HCT116 (cell line): ENCODE measurements at regions not wholly inside any gene's neighbourhood (a gene's known extent, or its start where the extent isn't known, plus 50 kb on each side); places are given as distances from the start of the nearest gene placed in this dataset.

Experiments used
- ATAC-seq: fragments of 200-7000 bp; cut with Tn5 transposase; 2 replicates; pipeline ENCODE4 v1.9.1; 2020; ENCODE audit warnings: mild to moderate bottlenecking, moderate library complexity
- BruUV-seq: library from RNA; stranded (reverse); fragments of 400-500 nt; replicated peaks from 2 replicates; lab custom pipeline; 2021; lab: Mats Ljungman, UMichigan
- CTCF ChIA-PET: fragments of 300-600 bp; sonication (Branson Sonifier 250); formaldehyde crosslinking; loops from one replicate; lab custom pipeline; 2021; ENCODE audit warnings: antibody characterized with exemption; lab: Charles Lee
- POLR2A ChIA-PET: fragments of 300-600, 350-600 bp; sonication (Branson Sonifier 250); formaldehyde crosslinking; loops from one replicate; lab custom pipeline; 2021; ENCODE audit warnings: antibody characterized with exemption; lab: Charles Lee
- RAD21 ChIA-PET, 2 experiments: fragments of 300-600 bp; sonication (Branson Sonifier 250); formaldehyde crosslinking; loops; one replicate each; lab custom pipeline; 2023; ENCODE audit warnings: low total read pairs in 2 of 2; ENCODE audit not compliant: uncharacterized antibody in 2 of 2, unreplicated experiment in 2 of 2, low non-redundant PET in 1 of 2; lab: Charles Lee
- DNase-seq: peaks from one replicate; pipeline ENCODE4 v3.0.0-alpha.2; 2010; ENCODE audit warnings: low read depth, low spot score
- H2AFZ ChIP-seq: fragments of 200-600 bp; shearing (Covaris generic), sonication (generic); 2 replicates; pipeline ENCODE4 v1.6.1; 2017; ENCODE audit warnings: low read depth, mixed run types, mixed read lengths, antibody characterized with exemption, low read length; ENCODE audit not compliant: poor library complexity, severe bottlenecking
- H3K27ac ChIP-seq: 2 replicates; pipeline ENCODE4 v1.5.1; 2012; ENCODE audit warnings: low read depth, low read length
- H3K27me3 ChIP-seq: fragments of 200-600 bp; sonication (generic); 2 replicates; pipeline ENCODE4 v1.6.1; 2016; ENCODE audit warnings: mixed run types, low read length, mixed read lengths; ENCODE audit not compliant: insufficient read depth
- H3K36me3 ChIP-seq, 2 experiments: fragments of 200-500 bp in 1 of 2; fragments of 200-600 bp in 1 of 2; sonication (Bioruptor generic) in 1 of 2; sonication (generic) in 1 of 2; 2 replicates each; pipeline versions ENCODE4 v1.5.1 to v1.6.1; 2014 to 2016; ENCODE audit warnings: low read length in 2 of 2, inconsistent platforms in 1 of 2, mixed read lengths in 1 of 2, mixed run types in 1 of 2; ENCODE audit not compliant: insufficient read depth in 2 of 2, control insufficient read depth in 1 of 2
- H3K4me1 ChIP-seq, 2 experiments: fragments of 200-600 bp in 1 of 2; sonication (generic) in 1 of 2; 2 replicates each; pipeline versions ENCODE4 v1.5.1 to v1.6.1; 2012 to 2017; ENCODE audit warnings: low read length in 2 of 2, inconsistent platforms in 1 of 2, mild to moderate bottlenecking in 1 of 2, mixed read lengths in 1 of 2, mixed run types in 1 of 2, moderate library complexity in 1 of 2; ENCODE audit not compliant: insufficient read depth in 2 of 2, control insufficient read depth in 1 of 2
- H3K4me2 ChIP-seq: fragments of 200-600 bp; sonication (generic); 2 replicates; pipeline ENCODE4 v1.6.1; 2017; ENCODE audit warnings: mixed run types, low read length, mixed read lengths
- H3K4me3 ChIP-seq, 2 experiments: fragments of 200-600 bp in 1 of 2; sonication (generic) in 1 of 2; replicated peaks in 1 of 2; 2 replicates each; pipeline ENCODE4 v1.5.1; 2011 to 2016; ENCODE audit warnings: low read length in 2 of 2, control low read depth in 1 of 2, low read depth in 1 of 2, mild to moderate bottlenecking in 1 of 2, mixed read lengths in 1 of 2, mixed run types in 1 of 2
- H3K79me2 ChIP-seq: fragments of 200-600 bp; sonication (generic); 2 replicates; pipeline ENCODE4 v1.6.1; 2017; ENCODE audit warnings: mild to moderate bottlenecking, mixed run types, low read length, moderate library complexity, mixed read lengths; ENCODE audit not compliant: insufficient read depth
- H3K9ac ChIP-seq: fragments of 200-600 bp; sonication (generic); 2 replicates; pipeline ENCODE4 v1.6.1; 2016; ENCODE audit warnings: low read length, mixed read lengths
- H3K9me2 ChIP-seq: fragments of 200-600 bp; sonication (generic), shearing (Covaris generic); 2 replicates; pipeline ENCODE4 v1.6.1; 2017; ENCODE audit warnings: mixed run types, mild to moderate bottlenecking, moderate library complexity; ENCODE audit not compliant: insufficient read depth
- H3K9me3 ChIP-seq, 2 experiments: fragments of 200-500 bp in 1 of 2; fragments of 200-600 bp in 1 of 2; sonication (Bioruptor generic) in 1 of 2; sonication (generic) in 1 of 2; 2 replicates each; pipeline ENCODE4 v1.6.1; 2014 to 2017; ENCODE audit warnings: low read length in 2 of 2, mixed read lengths in 2 of 2, inconsistent platforms in 1 of 2, low read depth in 1 of 2, mild to moderate bottlenecking in 1 of 2, mixed run types in 1 of 2, moderate library complexity in 1 of 2; ENCODE audit not compliant: control insufficient read depth in 1 of 2, insufficient read depth in 1 of 2
- H4K20me1 ChIP-seq: fragments of 200-600 bp; sonication (generic), shearing (Covaris generic); 2 replicates; pipeline ENCODE4 v1.6.1; 2017; ENCODE audit warnings: mixed run types, mild to moderate bottlenecking, moderate library complexity; ENCODE audit not compliant: insufficient read depth
- ATF3 ChIP-seq: IDR thresholded peaks from 2 replicates; pipeline ENCODE4 v1.6.1; 2012
- CBX3 ChIP-seq: IDR thresholded peaks from 2 replicates; pipeline ENCODE4 v1.6.1; 2012; ENCODE audit warnings: low read depth
- EGR1 ChIP-seq: IDR thresholded peaks from 2 replicates; pipeline ENCODE4 v1.6.1; 2012; ENCODE audit warnings: low read depth
- ELF1 ChIP-seq: IDR thresholded peaks from 2 replicates; pipeline ENCODE4 v1.6.1; 2012; ENCODE audit warnings: low read depth, borderline replicate concordance
- EZH2 ChIP-seq: fragments of 200-600 bp; sonication (generic); IDR thresholded peaks from 2 replicates; pipeline ENCODE4 v1.6.1; 2017; ENCODE audit warnings: antibody characterized with exemption, mixed run types
- EZH2phosphoT487 ChIP-seq: fragments of 200-600 bp; IDR thresholded peaks from 2 replicates; pipeline ENCODE4 v1.6.1; 2018; ENCODE audit warnings: antibody characterized with exemption, borderline replicate concordance
- JUND ChIP-seq: IDR thresholded peaks from 2 replicates; pipeline ENCODE4 v1.6.1; 2012
- MAX ChIP-seq: IDR thresholded peaks from 2 replicates; pipeline ENCODE4 v1.6.1; 2012
- POLR2A ChIP-seq: IDR thresholded peaks from 2 replicates; pipeline ENCODE4 v1.7.0; 2011; ENCODE audit warnings: borderline replicate concordance; ENCODE audit not compliant: insufficient read depth, insufficient read length; ENCODE audit errors: extremely low read depth
- POLR2AphosphoS5 ChIP-seq: IDR thresholded peaks from 2 replicates; pipeline ENCODE4 v1.6.1; 2011; ENCODE audit warnings: mild to moderate bottlenecking, low read depth, low read length, moderate library complexity
- RAD21 ChIP-seq: IDR thresholded peaks from 2 replicates; pipeline ENCODE4 v1.6.1; 2012; ENCODE audit warnings: low read depth, mild to moderate bottlenecking
- SP1 ChIP-seq: IDR thresholded peaks from 2 replicates; pipeline ENCODE4 v1.6.1; 2012; ENCODE audit warnings: low read depth
- ZNF274 ChIP-seq: fragments of 200-500 bp; sonication (Bioruptor generic); IDR thresholded peaks from 2 replicates; pipeline ENCODE4 v1.6.1; 2014; ENCODE audit warnings: mild to moderate bottlenecking, low read depth, low read length, inconsistent platforms
- intact Hi-C: fragments of 100-400 bp; cut with micrococcal nuclease; formaldehyde crosslinking; loops from 2 replicates; pipeline ENCODE4 v1.10.0; 2022

GRCh38 chr16:63720848-63721247 lies 1401.0 kb downstream of the CDH11 start:
- Histone ChIP-seq H3K9me3 (peaks cover 10 to 26% of the 10 kb centered on the region in 2 experiments; a peak in 2 of 4 replicates), H2AFZ (no peak overlapping the region), H3K4me2 (no peak overlapping the region), H3K36me3 (no peaks in the 10 kb centered on the region), H3K4me1 (no peaks in the 10 kb centered on the region), H4K20me1 (no peaks in the 10 kb centered on the region)
- CTCF ChIA-PET = no interaction called here
- no peak for ATAC-seq
- TF ChIP-seq EZH2phosphoT487 = no peak
- no peak for TF ChIP-seq POLR2A
- TF ChIP-seq ZNF274 = no peak
- no peak for TF ChIP-seq RAD21
- no peak for TF ChIP-seq ATF3
- TF ChIP-seq EZH2 = no peak
- TF ChIP-seq ELF1 = no peak
- TF ChIP-seq SP1 = no peak
- no peak for TF ChIP-seq JUND
- no peak for TF ChIP-seq MAX
- no peak for TF ChIP-seq CBX3
- TF ChIP-seq, all 23 proteins: peak for 0
- no peaks in the 10 kb centered on the region for H3K27me3 ChIP-seq
- no peak for DNase-seq
- H3K4me3 ChIP-seq = no peak overlapping the region
- no TSS peak for BruUV-seq
- H3K27ac ChIP-seq = no peak overlapping the region
- no peak overlapping the region for H3K9ac ChIP-seq
- intact Hi-C loops = no loop called here
- H3K9me2 ChIP-seq = no peaks in the 10 kb centered on the region
- ChIA-PET RAD21 (no interaction called here), POLR2A (no interaction called here)
- no peaks in the 10 kb centered on the region for H3K79me2 ChIP-seq

- Histone ChIP-seq H3K9me2 (no peaks in the 10 kb centered on the region), H3K27ac (no peak overlapping the region), H3K4me2 (no peak overlapping the region), H3K79me2 (no peaks in the 10 kb centered on the region), H2AFZ (no peak overlapping the region), H3K36me3 (no peaks in the 10 kb centered on the region), H3K4me3 (no peak overlapping the region), H3K9me3 (peaks cover 10 to 26% of the 10 kb centered on the region in 2 experiments; a peak in 2 of 4 replicates), H4K20me1 (no peaks in the 10 kb centered on the region), H3K4me1 (no peaks in the 10 kb centered on the region), H3K9ac (no peak overlapping the region), H3K27me3 (no peaks in the 10 kb centered on the region)
- DNase-seq (no peak), ATAC-seq (no peak)
- BruUV-seq = no TSS peak
- ChIA-PET RAD21 (no interaction called here), POLR2A (no interaction called here), CTCF (no interaction called here)
- TF ChIP-seq POLR2AphosphoS5 = no peak
- no peak for TF ChIP-seq EGR1
- TF ChIP-seq EZH2 = no peak
- intact Hi-C loops = no loop called here
These were observed 1401.9 kb downstream of the CDH11 start for GRCh38 chr16:63719926-63720325.
